HepG2 (cell line): ENCODE measurements at regions not wholly inside any gene's neighbourhood (a gene's known extent, or its start where the extent isn't known, plus 50 kb on each side); places are given as distances from the start of the nearest gene placed in this dataset.

Experiments
- ATAC-seq: fragments of 200-7000 bp; cut with Tn5 transposase; 3 replicates; pipeline ENCODE4 v1.9.1; 2020; ENCODE audit warnings: mild to moderate bottlenecking, moderate library complexity
- BruUV-seq: library from RNA; stranded (reverse); fragments of 400-500 nt; replicated peaks from 2 replicates; lab custom pipeline; 2021; lab: Mats Ljungman, UMichigan
- CTCF ChIA-PET: fragments of 300-600 bp; formaldehyde crosslinking; extraction: SDS; loops from one replicate; lab custom pipeline; 2021; ENCODE audit warnings: low total read pairs, inconsistent platforms, low intra/inter-chr PET ratio; lab: Yijun Ruan, JAX
- POLR2A ChIA-PET: fragments of 350-600 bp; sonication (Branson Sonifier 250); formaldehyde crosslinking; loops from one replicate; lab custom pipeline; 2020; ENCODE audit warnings: antibody characterized with exemption, inconsistent platforms; lab: Yijun Ruan, JAX
- DNase-seq: peaks from one replicate; pipeline ENCODE4 v3.0.0-alpha.2; 2015; ENCODE audit warnings: low spot score
- FAIRE-seq: peaks from 3 replicates; lab custom pipeline; 2011; peaks lifted over from hg19 to GRCh38; lab: Jason Lieb, UNC
- H2AFZ ChIP-seq: one replicate; pipeline ENCODE4 v1.6.1; 2011; ENCODE audit warnings: low read length, inconsistent platforms
- H3K27ac ChIP-seq: fragments of 300-600 bp; 3 replicates; pipeline ENCODE4 v1.8.0; 2011; ENCODE audit warnings: mixed run types, mild to moderate bottlenecking, mixed read lengths, low read length, inconsistent platforms; ENCODE audit not compliant: insufficient read depth; ENCODE audit errors: extremely low read length
- H3K27me3 ChIP-seq, 2 experiments: fragments of 200-600 bp in 1 of 2; 2 replicates in 1 of 2; 3 replicates in 1 of 2; pipeline versions ENCODE4 v1.6.0 to v1.8.0; 2011; ENCODE audit warnings: low read length in 2 of 2, mild to moderate bottlenecking in 2 of 2, moderate library complexity in 2 of 2, inconsistent platforms in 1 of 2; ENCODE audit not compliant: insufficient read depth in 2 of 2, control insufficient read depth in 1 of 2
- H3K36me3 ChIP-seq, 2 experiments: fragments of 200-600 bp in 1 of 2; replicated peaks in 1 of 2; 2 replicates in 1 of 2; 3 replicates in 1 of 2; pipeline versions ENCODE4 v1.5.1 to v1.8.0; 2011; ENCODE audit warnings: low read length in 2 of 2, inconsistent platforms in 1 of 2; ENCODE audit not compliant: insufficient read depth in 2 of 2, control insufficient read depth in 1 of 2
- H3K4me1 ChIP-seq: 2 replicates; pipeline ENCODE4 v1.5.1; 2012; ENCODE audit warnings: low read length, inconsistent platforms; ENCODE audit not compliant: insufficient read depth
- H3K4me2 ChIP-seq: 2 replicates; pipeline ENCODE4 v1.6.0; 2011; ENCODE audit warnings: low read depth, low read length, inconsistent platforms
- H3K4me3 ChIP-seq, 3 experiments: fragments of 200-600 bp in 1 of 3; sonication (generic), shearing (Covaris generic) in 1 of 3; replicated peaks in 1 of 3; 2 replicates each; pipeline ENCODE4 v1.5.1; 2011 to 2016; ENCODE audit warnings: low read length in 3 of 3, inconsistent platforms in 2 of 3, low read depth in 2 of 3, mild to moderate bottlenecking in 2 of 3, control low read depth in 1 of 3, mixed read lengths in 1 of 3; ENCODE audit not compliant: insufficient read depth in 1 of 3
- H3K79me2 ChIP-seq: one replicate; pipeline ENCODE4 v1.6.1; 2011; ENCODE audit warnings: low read length, inconsistent platforms; ENCODE audit not compliant: insufficient read depth
- H3K9ac ChIP-seq: 2 replicates; pipeline ENCODE4 v1.6.0; 2011; ENCODE audit warnings: mild to moderate bottlenecking, low read depth, low read length, inconsistent platforms; ENCODE audit not compliant: insufficient read depth
- H3K9me3 ChIP-seq: 2 replicates; pipeline ENCODE4 v1.5.1; 2012; ENCODE audit warnings: mild to moderate bottlenecking, low read length
- H4K20me1 ChIP-seq: 2 replicates; pipeline ENCODE4 v1.6.0; 2011; ENCODE audit warnings: inconsistent platforms, mild to moderate bottlenecking, low read length, moderate library complexity; ENCODE audit not compliant: insufficient read depth
- ARHGAP35 ChIP-seq: sonication (generic); formaldehyde crosslinking; IDR thresholded peaks from 2 replicates; pipeline ENCODE4 v1.9.0; 2022; ENCODE audit warnings: mild to moderate bottlenecking, inconsistent platforms, moderate library complexity, missing genetic modification reagents, borderline replicate concordance
- MYPOP ChIP-seq: sonication (generic); formaldehyde crosslinking; IDR thresholded peaks from 2 replicates; pipeline ENCODE4 v1.8.1; 2023; ENCODE audit warnings: mild to moderate bottlenecking, moderate library complexity, missing genetic modification reagents
- NFRKB ChIP-seq: fragments of 450-650 bp; IDR thresholded peaks from 2 replicates; pipeline ENCODE4 v1.6.1; 2017
- RFX3 ChIP-seq: IDR thresholded peaks from 2 replicates; pipeline ENCODE4 v1.6.1; 2016; ENCODE audit warnings: missing biosample characterization, missing genetic modification reagents
- SPEN ChIP-seq: sonication (generic); formaldehyde crosslinking; IDR thresholded peaks from 2 replicates; pipeline ENCODE4 v1.5.1; 2020; ENCODE audit warnings: low read depth, mild to moderate bottlenecking, missing genetic modification reagents
- SUZ12 ChIP-seq: fragments of 150-350 bp; IDR thresholded peaks from 2 replicates; pipeline ENCODE4 v1.6.1; 2014; ENCODE audit warnings: low read depth, low read length
- TEAD3 ChIP-seq: optimal IDR thresholded peaks from 2 replicates; pipeline ENCODE3; 2016; ENCODE audit warnings: borderline replicate concordance
- TFE3 ChIP-seq: IDR thresholded peaks from 2 replicates; pipeline ENCODE4 v1.6.1; 2016
- THAP9 ChIP-seq: sonication (generic); formaldehyde crosslinking; IDR thresholded peaks from 2 replicates; pipeline ENCODE4; 2020; ENCODE audit warnings: missing genetic modification reagents, mild to moderate bottlenecking, borderline replicate concordance
- XBP1 ChIP-seq: sonication (generic); formaldehyde crosslinking; IDR thresholded peaks from 2 replicates; pipeline ENCODE4 v1.5.0; 2020; ENCODE audit warnings: missing genetic modification reagents
- ZNF207 ChIP-seq: fragments of 450-650 bp; IDR thresholded peaks from 2 replicates; pipeline ENCODE4 v1.6.1; 2016; ENCODE audit warnings: antibody characterized with exemption, borderline replicate concordance
- ZNF3 ChIP-seq: IDR thresholded peaks from 2 replicates; pipeline ENCODE4 v1.7.0; 2017; ENCODE audit warnings: inconsistent platforms
- ZNF451 ChIP-seq: sonication (generic); formaldehyde crosslinking; IDR thresholded peaks from 2 replicates; pipeline ENCODE4 v1.5.0; 2020; ENCODE audit warnings: mild to moderate bottlenecking, missing genetic modification reagents
- ZNF512 ChIP-seq: sonication (generic); formaldehyde crosslinking; IDR thresholded peaks from 2 replicates; pipeline ENCODE4 v1.4.0; 2020; ENCODE audit warnings: mild to moderate bottlenecking, missing genetic modification reagents
- ZXDC ChIP-seq: sonication (generic); formaldehyde crosslinking; IDR thresholded peaks from 2 replicates; pipeline ENCODE4 v1.5.0; 2020; ENCODE audit warnings: mild to moderate bottlenecking, missing genetic modification reagents
- WGBS: methylation state at CpG from one replicate; pipeline ENCODE4 v1.1.6; 2017; ENCODE audit warnings: low lambda C conversion rate; 5-methylcytosine and 5-hydroxymethylcytosine counted together
- in situ Hi-C: cut with HindIII; loops from 2 replicates; pipeline ENCODE4 v1.10.0; 2017; ENCODE audit warnings: low pct_unique_long_range_greater_than_20kb; ENCODE audit not compliant: extremely low pct_ligation_motif_present
- intact Hi-C: fragments of 100-400 bp; cut with micrococcal nuclease; formaldehyde crosslinking; loops from one replicate; pipeline ENCODE4 v1.10.0; 2022; ENCODE audit not compliant: unreplicated experiment

- Histone ChIP-seq H3K4me1 (no peaks in the 10 kb centered on the region), H3K4me3 (no peak overlapping the region), H3K9ac (no peak overlapping the region), H2AFZ (no peak overlapping the region), H3K36me3 (no peaks in the 10 kb centered on the region), H4K20me1 (no peaks in the 10 kb centered on the region), H3K79me2 (no peaks in the 10 kb centered on the region), H3K27me3 (no peaks in the 10 kb centered on the region), H3K27ac (no peak overlapping the region), H3K4me2 (no peak overlapping the region), H3K9me3 (peaks cover 100% of the 10 kb centered on the region)
- intact Hi-C loops (no loop called here), in situ Hi-C loops (no loop called here)
- FAIRE-seq (no peak), DNase-seq (no peak), ATAC-seq (no peak)
- BruUV-seq = no TSS peak
- ChIA-PET POLR2A (no interaction called here), CTCF (no interaction called here)
- WGBS = 0% methylated on average over 2 of the region's 2 CpGs
- TF ChIP-seq ZXDC = no peak
- TF ChIP-seq ARHGAP35 (CRISPR knock-in tag) = no peak
- TF ChIP-seq THAP9 = no peak
- TF ChIP-seq TEAD3 = no peak
- no peak for TF ChIP-seq TFE3 (CRISPR knock-in tag)
- TF ChIP-seq ZNF512 (CRISPR knock-in tag) = no peak
- TF ChIP-seq SUZ12 = no peak
- TF ChIP-seq ZNF207 = no peak
- no peak for TF ChIP-seq ZNF3 (CRISPR knock-in tag)
- no peak for TF ChIP-seq XBP1 (CRISPR knock-in tag)
- TF ChIP-seq SPEN = no peak
- no peak for TF ChIP-seq ZNF451 (CRISPR knock-in tag)
- TF ChIP-seq RFX3 (CRISPR knock-in tag) = no peak
- no peak for TF ChIP-seq NFRKB
- no peak for TF ChIP-seq MYPOP
Measured at GRCh38 chr9:118630931-118631595, 738.2 kb downstream of the BRINP1 start.
